CD14-positive monocyte (primary cell): ENCODE measurements at regions not wholly inside any gene's neighbourhood (a gene's known extent, or its start where the extent isn't known, plus 50 kb on each side); places are given as distances from the start of the nearest gene placed in this dataset.

Experiments
- DNase-seq, 3 donors: peaks; one replicate each; pipeline ENCODE4 v3.0.0-alpha.2; 2011 to 2022
- H2AFZ ChIP-seq: 2 replicates; pipeline ENCODE4 v1.6.0; 2012; ENCODE audit warnings: mild to moderate bottlenecking, low read depth, low read length, inconsistent platforms; ENCODE audit not compliant: insufficient read depth, poor library complexity, severe bottlenecking
- H3K27ac ChIP-seq, 2 donors: 1 replicate in 1 of 2; 2 replicates in 1 of 2; pipeline ENCODE4 v1.5.1; 2012 to 2013; ENCODE audit warnings: low read length in 2 of 2, control low read depth in 1 of 2, inconsistent platforms in 1 of 2, low read depth in 1 of 2, mild to moderate bottlenecking in 1 of 2
- H3K27me3 ChIP-seq, 2 donors: one replicate each; pipeline versions ENCODE4 v1.6.0 to v1.6.1; 2011 to 2013; ENCODE audit warnings: low read length in 2 of 2; ENCODE audit not compliant: control insufficient read depth in 2 of 2, insufficient read depth in 2 of 2
- H3K36me3 ChIP-seq, 2 donors: replicated peaks in 1 of 2; 1 replicate in 1 of 2; 2 replicates in 1 of 2; pipeline versions ENCODE4 v1.5.1 to v1.6.1; 2012 to 2013; ENCODE audit warnings: low read length in 2 of 2, control low read depth in 1 of 2, inconsistent platforms in 1 of 2, mild to moderate bottlenecking in 1 of 2; ENCODE audit not compliant: insufficient read depth in 2 of 2, control insufficient read depth in 1 of 2
- H3K4me1 ChIP-seq, 2 donors: 1 replicate in 1 of 2; 2 replicates in 1 of 2; pipeline versions ENCODE4 v1.5.1 to v1.6.1; 2012 to 2013; ENCODE audit warnings: low read length in 2 of 2, control low read depth in 1 of 2, inconsistent platforms in 1 of 2, mild to moderate bottlenecking in 1 of 2, moderate library complexity in 1 of 2; ENCODE audit not compliant: insufficient read depth in 2 of 2, control insufficient read depth in 1 of 2
- H3K4me2 ChIP-seq: replicated peaks from 2 replicates; pipeline ENCODE3; 2012; ENCODE audit warnings: low read length, moderate library complexity, mild to moderate bottlenecking; ENCODE audit not compliant: poor library complexity, severe bottlenecking; ENCODE audit errors: extremely low read depth
- H3K4me3 ChIP-seq, 3 experiments: fragments of 200-600 bp in 1 of 3; sonication (generic) in 1 of 3; replicated peaks in 1 of 3; 1 replicate in 2 of 3; 2 replicates in 1 of 3; pipeline ENCODE4 v1.5.1; 2011 to 2013; ENCODE audit warnings: low read length in 3 of 3, mild to moderate bottlenecking in 3 of 3, control low read depth in 2 of 3, low read depth in 2 of 3, inconsistent platforms in 1 of 3, moderate library complexity in 1 of 3
- H3K79me2 ChIP-seq: 2 replicates; pipeline ENCODE4 v1.6.0; 2012; ENCODE audit warnings: mild to moderate bottlenecking, control low read depth, inconsistent platforms, low read length, moderate library complexity; ENCODE audit not compliant: insufficient read depth
- H3K9ac ChIP-seq: 2 replicates; pipeline ENCODE4 v1.6.0; 2017; ENCODE audit warnings: low read length, mild to moderate bottlenecking; ENCODE audit not compliant: insufficient read depth, poor library complexity, severe bottlenecking
- H3K9me3 ChIP-seq, 2 donors: replicated peaks in 1 of 2; 1 replicate in 1 of 2; 2 replicates in 1 of 2; pipeline versions ENCODE4 v1.5.1 to v1.6.1; 2012 to 2013; ENCODE audit warnings: low read length in 2 of 2, control low read depth in 1 of 2; ENCODE audit not compliant: control insufficient read depth in 1 of 2, insufficient read depth in 1 of 2
- H4K20me1 ChIP-seq: 2 replicates; pipeline ENCODE4 v1.6.0; 2012; ENCODE audit warnings: mild to moderate bottlenecking, low read length, control low read depth, moderate library complexity; ENCODE audit not compliant: insufficient read depth
- H3K27ac Mint-ChIP-seq, 7 donors: one replicate each; pipeline ENCODE4 v1.8.0; 2020; ENCODE audit warnings: mild to moderate bottlenecking in 7 of 7, mixed read lengths in 7 of 7, moderate library complexity in 6 of 7, inconsistent platforms in 2 of 7
- H3K27me3 Mint-ChIP-seq, 3 donors: one replicate each; pipeline ENCODE4 v1.8.0; 2021 to 2022; ENCODE audit warnings: low read depth in 3 of 3, mild to moderate bottlenecking in 3 of 3, mixed read lengths in 3 of 3, moderate library complexity in 3 of 3, inconsistent platforms in 1 of 3
- H3K36me3 Mint-ChIP-seq, 2 donors: one replicate each; pipeline ENCODE4 v1.8.0; 2020; ENCODE audit warnings: mixed read lengths in 2 of 2, inconsistent platforms in 1 of 2, mild to moderate bottlenecking in 1 of 2
- H3K4me1 Mint-ChIP-seq: one replicate; pipeline ENCODE4 v1.8.0; 2020; ENCODE audit warnings: mild to moderate bottlenecking, mixed read lengths
- H3K4me3 Mint-ChIP-seq, 2 donors: one replicate each; pipeline ENCODE4 v1.8.0; 2020; ENCODE audit warnings: mild to moderate bottlenecking in 2 of 2, mixed read lengths in 2 of 2, moderate library complexity in 1 of 2
- H3K9me3 Mint-ChIP-seq, 7 donors: one replicate each; pipeline ENCODE4 v1.8.0; 2020 to 2022; ENCODE audit warnings: mixed read lengths in 7 of 7, mild to moderate bottlenecking in 6 of 7, moderate library complexity in 6 of 7, inconsistent platforms in 2 of 7
- WGBS: methylation state at CpG from one replicate; pipeline ENCODE4 v1.1.5; 2013; ENCODE audit warnings: missing lambda C conversion rate; ENCODE audit not compliant: insufficient coverage; 5-methylcytosine and 5-hydroxymethylcytosine counted together
- intact Hi-C, 2 donors: fragments of 100-400 bp; cut with micrococcal nuclease; formaldehyde crosslinking; loops; one replicate each; pipeline versions ENCODE4 v1.15.0 to v1.15.1; 2023
- TF ChIP-seq, protein P1 (sequence below): fragments of 200-600 bp; IDR thresholded peaks from one replicate; pipeline ENCODE4 v1.8.0; 2022; ENCODE audit warnings: antibody characterized with exemption, mild to moderate bottlenecking

DNA sequence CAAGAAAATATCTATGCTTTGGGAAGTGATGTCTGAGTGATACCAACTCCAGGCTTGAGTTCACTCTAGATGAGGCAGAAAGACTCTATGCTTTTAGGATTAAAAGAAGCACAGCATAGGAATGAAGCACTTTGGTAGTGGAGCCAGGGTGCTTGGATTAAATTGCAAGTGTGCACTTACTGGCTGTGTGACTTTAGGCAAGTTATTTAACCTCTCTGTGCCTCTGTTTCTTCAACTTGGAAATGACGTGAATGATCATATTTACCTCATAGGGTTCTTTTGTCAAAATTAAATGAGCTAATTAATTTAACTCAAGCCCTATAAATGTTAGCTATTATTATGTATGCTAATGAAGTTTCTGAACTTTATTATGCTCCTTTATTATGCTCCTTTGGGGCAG, 446.1 kb downstream of the TTLL7 start:
- no peak for DNase-seq
- Histone ChIP-seq H3K36me3 (no peaks in the 10 kb centered on the region), H3K79me2 (no peaks in the 10 kb centered on the region), H3K9me3 (no peaks in the 10 kb centered on the region), H4K20me1 (no peaks in the 10 kb centered on the region), H3K27me3 (no peaks in the 10 kb centered on the region), H2AFZ (no peak overlapping the region), H3K4me3 (no peak overlapping the region), H3K9ac (no peak overlapping the region), H3K27ac (no peak overlapping the region), H3K4me1 (no peaks in the 10 kb centered on the region), H3K4me2 (no peak overlapping the region)
- TF ChIP-seq, protein P1, sequence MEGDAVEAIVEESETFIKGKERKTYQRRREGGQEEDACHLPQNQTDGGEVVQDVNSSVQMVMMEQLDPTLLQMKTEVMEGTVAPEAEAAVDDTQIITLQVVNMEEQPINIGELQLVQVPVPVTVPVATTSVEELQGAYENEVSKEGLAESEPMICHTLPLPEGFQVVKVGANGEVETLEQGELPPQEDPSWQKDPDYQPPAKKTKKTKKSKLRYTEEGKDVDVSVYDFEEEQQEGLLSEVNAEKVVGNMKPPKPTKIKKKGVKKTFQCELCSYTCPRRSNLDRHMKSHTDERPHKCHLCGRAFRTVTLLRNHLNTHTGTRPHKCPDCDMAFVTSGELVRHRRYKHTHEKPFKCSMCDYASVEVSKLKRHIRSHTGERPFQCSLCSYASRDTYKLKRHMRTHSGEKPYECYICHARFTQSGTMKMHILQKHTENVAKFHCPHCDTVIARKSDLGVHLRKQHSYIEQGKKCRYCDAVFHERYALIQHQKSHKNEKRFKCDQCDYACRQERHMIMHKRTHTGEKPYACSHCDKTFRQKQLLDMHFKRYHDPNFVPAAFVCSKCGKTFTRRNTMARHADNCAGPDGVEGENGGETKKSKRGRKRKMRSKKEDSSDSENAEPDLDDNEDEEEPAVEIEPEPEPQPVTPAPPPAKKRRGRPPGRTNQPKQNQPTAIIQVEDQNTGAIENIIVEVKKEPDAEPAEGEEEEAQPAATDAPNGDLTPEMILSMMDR = no peak
- no peaks in the 10 kb centered on the region for H3K36me3 Mint-ChIP-seq
- H3K4me1 Mint-ChIP-seq = no peaks in the 10 kb centered on the region
- peaks cover 0 to 2% (median 0%) of the 10 kb centered on the region in 3 donors for H3K27me3 Mint-ChIP-seq
- WGBS = no CpG with 5 or more reads among the region's 1 CpG
- intact Hi-C loops = no loop called here
- H3K9me3 Mint-ChIP-seq = peaks cover 0 to 2% (median 0%) of the 10 kb centered on the region in 7 donors
- H3K27ac Mint-ChIP-seq = no peak overlapping the region
- no peak overlapping the region for H3K4me3 Mint-ChIP-seq

DNA sequence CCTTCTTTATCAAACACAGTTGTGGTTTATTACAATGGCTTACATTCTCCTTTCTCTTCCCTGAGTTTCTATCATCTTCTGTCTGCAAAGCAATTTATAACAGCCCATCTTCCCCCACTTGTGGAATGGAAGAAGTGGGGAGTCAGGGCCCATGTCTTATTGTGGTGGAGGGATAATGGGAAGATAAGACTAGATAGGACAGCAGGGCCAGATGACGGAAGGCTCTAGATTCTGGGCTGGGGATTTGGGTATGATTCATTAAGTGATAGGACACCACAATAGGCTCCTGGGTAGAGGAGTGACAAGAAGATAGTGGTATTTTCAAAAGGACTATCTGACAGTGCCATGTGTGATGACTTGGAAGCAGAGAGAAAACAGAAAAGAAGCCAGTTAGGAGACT, 450.6 kb downstream of the TTLL7 start:
- Mint-ChIP-seq H3K4me1 (no peaks in the 10 kb centered on the region), H3K4me3 (no peak overlapping the region), H3K27me3 (no peaks in the 10 kb centered on the region), H3K36me3 (no peaks in the 10 kb centered on the region), H3K27ac (no peak overlapping the region), H3K9me3 (peaks cover 0 to 2% (median 0%) of the 10 kb centered on the region in 7 donors)
- Histone ChIP-seq H2AFZ (no peak overlapping the region), H3K36me3 (no peaks in the 10 kb centered on the region), H3K79me2 (no peaks in the 10 kb centered on the region), H3K9ac (no peak overlapping the region), H3K9me3 (no peaks in the 10 kb centered on the region), H3K4me2 (no peak overlapping the region), H3K4me1 (no peaks in the 10 kb centered on the region), H3K27ac (no peak overlapping the region), H3K4me3 (no peak overlapping the region), H4K20me1 (no peaks in the 10 kb centered on the region), H3K27me3 (no peaks in the 10 kb centered on the region)
- TF ChIP-seq, protein P1 = no peak
- intact Hi-C loops = no loop called here
- DNase-seq = no peak
- 100% methylated on average over 1 of the region's 1 CpG for WGBS
